ENCODE measurements at regions not wholly inside any gene's neighbourhood (a gene's known extent, or its start where the extent isn't known, plus 50 kb on each side); places are given as distances from the start of the nearest gene placed in this dataset.

DNA sequence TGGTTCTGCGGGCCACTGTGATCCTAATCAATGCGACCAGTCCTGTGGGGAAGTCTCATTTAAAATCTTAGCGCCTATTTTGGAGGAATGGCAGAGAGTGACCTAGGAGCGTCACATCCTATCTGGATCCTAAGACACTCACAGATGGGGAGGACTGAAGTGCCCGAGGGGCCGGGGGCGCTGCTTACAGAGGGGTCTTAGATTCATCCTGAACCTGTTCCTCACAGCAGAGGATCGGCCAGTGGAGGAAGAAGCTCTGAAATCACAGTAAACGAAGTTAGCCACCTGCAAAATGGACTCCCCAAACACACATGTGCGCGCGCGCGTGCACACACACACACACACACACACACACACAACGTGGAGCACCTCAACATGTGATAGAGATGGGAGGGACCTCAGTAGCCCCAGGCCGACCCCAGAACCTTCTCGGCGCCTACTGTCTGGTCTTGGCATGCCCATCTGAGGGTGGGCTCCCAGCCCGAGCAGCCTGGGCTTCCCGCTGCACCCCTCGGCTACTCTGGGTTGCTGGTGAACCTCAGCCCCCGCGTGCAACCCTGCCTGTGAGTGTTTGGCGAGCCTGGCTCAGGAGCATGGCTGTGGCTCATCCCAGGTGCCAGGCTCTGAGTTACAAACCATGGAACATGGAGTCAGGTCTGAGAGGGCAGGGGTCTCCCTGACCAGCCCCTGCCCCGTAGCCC lies 613.3 kb downstream of the TBC1D22A start:
- H3K4me3 ChIP-seq (ENCODE audit: low read depth, low read length): no peak overlapping the region

DNA sequence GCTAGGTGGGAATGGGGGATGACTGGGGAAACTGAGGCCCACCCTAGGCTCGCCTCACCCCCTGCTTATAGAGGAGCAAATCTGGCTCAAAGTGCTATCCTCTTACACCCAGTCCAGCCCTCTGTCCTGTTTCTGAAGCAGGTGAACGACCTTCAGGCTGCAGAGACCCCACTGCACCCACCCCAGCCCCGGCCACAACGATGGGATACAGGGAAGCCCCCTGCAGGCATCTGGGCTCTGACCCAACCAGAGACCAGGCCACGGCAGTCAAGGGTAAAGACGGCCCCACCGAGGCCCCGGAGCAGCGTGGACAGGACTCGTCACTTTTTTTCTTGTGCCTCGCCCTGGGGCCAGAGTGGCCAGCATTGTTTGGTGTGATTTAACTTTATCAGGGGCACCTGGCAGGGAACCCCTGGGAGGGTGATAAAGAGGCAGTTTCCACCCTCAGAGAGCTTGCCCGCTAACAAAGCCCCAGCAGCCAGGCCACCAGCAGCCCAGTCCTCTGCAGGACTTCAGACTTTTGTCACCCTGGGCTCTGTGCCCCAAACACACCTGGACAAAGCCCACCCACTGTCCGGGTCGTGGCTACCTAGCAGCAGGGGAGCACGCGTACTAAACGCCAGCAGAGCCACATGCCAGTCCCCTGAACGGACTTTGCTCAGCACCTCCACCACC lies 612.6 kb downstream of the TBC1D22A start:
- H3K4me3 ChIP-seq (ENCODE audit: low read depth, low read length): no peak overlapping the region

GRCh38 chr22:47374273-47374771 lies 611.9 kb downstream of the TBC1D22A start:
- no peak overlapping the region for H3K4me3 ChIP-seq (ENCODE audit: low read depth, low read length)

- no peak overlapping the region for H3K4me3 ChIP-seq (ENCODE audit: low read depth, low read length)
Measured at GRCh38 chr22:47373648-47374272, 611.3 kb downstream of the TBC1D22A start.

DNA sequence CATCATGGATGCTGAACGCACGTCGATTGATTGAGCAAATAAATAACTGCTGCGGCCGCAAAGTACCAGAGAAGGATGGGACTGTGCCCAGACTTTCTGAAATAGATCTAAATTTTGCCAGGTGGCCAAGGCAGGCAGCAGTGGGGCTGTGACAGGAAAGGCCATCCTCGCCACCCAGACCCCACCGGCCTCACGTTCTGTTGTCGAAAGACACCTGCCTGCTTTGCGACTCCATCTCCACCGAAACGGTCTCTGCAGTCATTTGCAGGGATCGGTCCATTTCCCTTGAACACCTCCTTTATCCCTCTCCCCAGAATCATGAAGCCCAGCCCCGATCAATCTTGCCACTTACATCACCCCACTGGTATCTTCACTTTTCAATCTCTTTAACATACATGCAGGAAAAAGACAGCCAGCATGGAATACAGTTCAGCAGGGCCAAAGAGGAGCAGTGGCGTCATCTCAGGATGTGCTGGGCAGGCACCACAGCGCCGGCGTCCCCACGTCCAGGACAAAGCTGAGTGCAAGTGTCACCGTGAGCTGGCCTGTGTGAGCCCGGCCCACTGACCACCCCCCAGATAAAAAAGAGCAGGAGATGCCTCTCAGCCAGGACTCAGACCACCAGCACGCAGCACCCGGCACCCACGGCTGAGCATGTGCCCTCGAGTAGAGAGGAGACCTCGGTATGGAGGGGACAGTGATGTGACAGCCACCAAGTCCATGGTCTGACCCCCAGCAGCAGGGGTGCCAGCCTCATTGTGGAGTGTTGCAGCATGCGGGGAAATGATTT lies 610.3 kb downstream of the TBC1D22A start:
- H3K4me3 ChIP-seq (ENCODE audit: low read depth, low read length): no peak overlapping the region

- H3K4me3 ChIP-seq (ENCODE audit: low read depth, low read length): no peak overlapping the region
Measured at GRCh38 chr22:47372111-47372581, 609.7 kb downstream of the TBC1D22A start.

DNA sequence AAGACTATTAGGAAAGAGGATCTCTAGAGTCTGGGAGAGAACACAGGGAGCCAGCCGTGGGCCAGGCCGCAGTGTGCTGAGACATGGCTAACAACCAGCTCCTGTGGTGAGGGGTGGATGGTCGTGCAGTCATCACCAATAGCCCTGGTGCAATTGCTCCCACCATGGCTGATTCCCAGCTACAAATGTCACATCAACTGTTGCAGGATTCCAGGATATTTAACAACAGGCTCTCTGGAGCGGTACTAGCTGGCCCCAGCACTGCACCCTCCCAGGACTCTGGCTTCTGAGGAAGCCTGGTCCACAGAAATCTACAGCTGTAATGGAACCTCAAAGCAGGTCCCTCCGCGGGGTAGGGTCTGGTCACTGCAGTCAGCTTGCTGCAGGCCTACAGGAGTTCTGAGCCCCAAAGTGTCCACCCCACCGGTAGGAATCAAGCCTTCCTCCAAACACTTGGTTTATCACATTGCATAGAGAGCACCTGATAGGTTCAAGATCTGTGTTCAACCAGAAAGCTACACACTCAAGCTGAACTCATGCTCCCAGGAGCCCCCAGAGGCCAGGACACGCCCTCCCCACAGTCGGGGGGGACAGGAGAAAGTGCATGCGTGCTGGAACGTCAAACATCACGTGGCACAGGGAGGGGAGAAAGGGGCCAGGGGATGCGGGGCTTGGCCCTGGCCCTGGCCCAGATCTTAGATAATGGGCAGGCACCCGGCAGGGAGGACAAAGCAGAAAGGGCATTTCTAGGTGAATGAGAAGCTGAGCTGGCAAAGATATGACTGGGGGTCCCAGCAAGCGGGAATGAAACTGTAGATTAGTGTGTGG lies 609.0 kb downstream of the TBC1D22A start:
- no peak overlapping the region for H3K4me3 ChIP-seq (ENCODE audit: low read depth, low read length)

DNA sequence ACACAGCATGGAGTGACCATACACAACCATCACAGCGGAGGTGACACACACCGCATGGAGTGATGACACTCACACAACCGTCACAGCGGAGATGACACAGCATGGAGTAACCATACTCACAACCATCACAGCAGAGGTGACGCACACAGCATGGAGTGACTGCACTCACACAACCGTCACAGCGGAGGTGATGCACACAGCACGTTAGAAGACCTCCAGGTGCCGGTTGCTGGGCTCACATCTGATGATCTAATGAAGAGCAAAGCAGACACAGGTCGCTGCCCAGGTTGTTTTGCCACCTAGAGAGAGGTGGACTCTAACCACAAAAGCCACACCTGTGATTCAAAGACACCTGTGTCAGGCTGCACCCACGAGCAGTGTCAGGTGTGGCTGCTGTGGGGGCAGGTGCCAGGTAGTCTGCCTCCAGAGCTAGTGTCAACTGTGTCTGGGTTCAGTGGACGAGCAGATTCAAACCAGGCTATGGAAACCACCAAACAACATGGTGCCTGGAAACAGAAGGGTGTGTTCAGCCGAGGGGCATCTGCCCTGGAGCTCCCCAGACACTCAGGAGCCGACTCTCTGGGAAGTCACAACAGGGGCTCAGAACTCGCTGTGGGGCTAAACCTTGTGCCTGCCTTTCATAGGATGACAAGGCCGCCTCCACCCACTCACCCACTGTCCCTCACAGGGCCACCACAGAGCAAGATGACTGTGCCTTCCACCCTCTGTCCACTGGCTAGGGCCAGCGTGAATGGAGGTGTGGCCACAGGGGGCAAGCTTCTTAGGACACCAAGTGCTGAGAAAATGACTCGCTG lies 608.2 kb downstream of the TBC1D22A start:
- H3K4me3 ChIP-seq (ENCODE audit: low read depth, low read length): no peak overlapping the region

DNA sequence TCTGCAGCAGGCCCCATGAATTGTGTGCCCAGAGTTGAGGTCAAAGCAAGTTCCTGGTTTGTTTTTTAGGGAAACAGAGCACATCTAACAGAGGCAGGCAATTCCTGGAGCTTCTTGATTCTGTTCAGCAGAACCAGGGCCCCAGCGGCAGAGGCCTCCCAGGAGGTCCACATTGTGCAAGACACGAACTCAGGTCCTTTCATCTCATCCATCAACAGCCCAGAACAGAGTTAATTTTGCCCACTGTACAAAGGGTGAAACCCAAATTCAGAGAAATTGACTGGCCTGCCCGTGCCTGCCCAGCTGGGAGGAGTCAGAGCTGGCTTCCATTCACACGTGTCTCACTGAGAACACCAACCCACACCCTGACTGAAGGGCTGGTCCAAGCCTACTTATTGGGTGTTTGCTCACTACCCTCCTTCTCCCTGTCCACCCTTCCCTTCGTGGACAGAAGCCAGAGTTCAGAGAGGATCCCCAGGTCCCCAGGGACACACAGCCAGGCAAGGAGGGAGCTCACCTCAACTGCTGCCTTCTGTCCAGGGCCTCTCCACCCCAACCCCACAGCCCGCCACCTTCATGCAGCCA lies 607.1 kb downstream of the TBC1D22A start:
- H3K4me3 ChIP-seq (ENCODE audit: low read depth, low read length): no peak overlapping the region

GRCh38 chr22:47369020-47369419 lies 606.6 kb downstream of the TBC1D22A start:
- H3K4me3 ChIP-seq (ENCODE audit: low read depth, low read length): no peak overlapping the region

DNA sequence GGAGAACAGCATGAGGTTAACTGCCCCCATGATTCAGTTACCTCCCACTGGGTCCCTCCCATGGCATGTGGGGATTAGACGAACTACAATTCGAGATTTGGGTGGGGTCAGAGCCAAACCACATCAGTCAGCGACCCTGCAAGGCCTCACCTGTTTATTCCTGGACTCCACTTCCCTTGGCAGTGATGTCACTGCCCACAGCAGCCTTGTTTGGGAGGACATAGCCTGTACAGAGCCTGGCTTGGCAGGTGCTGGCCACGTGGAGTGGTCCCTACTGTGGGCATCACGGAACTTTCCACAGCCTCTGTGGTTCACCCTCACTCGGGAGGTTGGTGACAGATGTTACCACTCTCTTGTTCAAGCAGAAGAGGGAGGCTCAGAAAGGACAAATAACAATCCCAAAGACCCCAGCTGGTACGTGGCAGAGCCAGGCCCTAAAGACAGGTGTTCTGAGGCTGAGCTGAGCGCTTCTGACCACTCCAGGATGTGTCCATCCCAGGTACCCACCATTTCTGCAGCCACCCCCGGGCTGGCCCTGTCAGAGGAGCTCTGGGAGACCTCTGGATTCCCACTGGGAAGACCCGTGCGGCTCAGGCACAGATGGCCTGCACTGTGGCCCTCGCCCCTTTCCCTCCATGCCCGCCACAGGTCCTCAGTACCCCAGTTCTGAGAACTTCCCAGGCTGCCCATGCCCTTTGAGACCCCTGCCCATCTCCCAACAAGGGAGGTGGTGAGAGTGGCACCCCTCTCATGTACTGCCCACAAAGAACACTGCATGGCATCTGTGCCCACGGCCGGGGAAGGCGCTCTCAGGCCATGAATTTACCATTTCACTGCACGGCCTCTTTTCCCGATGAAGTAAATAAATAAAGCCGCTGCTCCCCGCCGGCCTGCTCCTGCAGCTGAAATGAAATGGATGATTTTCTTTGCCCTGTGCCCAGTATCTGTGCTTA lies 605.8 kb downstream of the TBC1D22A start:
- H3K4me3 ChIP-seq (ENCODE audit: low read depth, low read length): no peak overlapping the region

DNA sequence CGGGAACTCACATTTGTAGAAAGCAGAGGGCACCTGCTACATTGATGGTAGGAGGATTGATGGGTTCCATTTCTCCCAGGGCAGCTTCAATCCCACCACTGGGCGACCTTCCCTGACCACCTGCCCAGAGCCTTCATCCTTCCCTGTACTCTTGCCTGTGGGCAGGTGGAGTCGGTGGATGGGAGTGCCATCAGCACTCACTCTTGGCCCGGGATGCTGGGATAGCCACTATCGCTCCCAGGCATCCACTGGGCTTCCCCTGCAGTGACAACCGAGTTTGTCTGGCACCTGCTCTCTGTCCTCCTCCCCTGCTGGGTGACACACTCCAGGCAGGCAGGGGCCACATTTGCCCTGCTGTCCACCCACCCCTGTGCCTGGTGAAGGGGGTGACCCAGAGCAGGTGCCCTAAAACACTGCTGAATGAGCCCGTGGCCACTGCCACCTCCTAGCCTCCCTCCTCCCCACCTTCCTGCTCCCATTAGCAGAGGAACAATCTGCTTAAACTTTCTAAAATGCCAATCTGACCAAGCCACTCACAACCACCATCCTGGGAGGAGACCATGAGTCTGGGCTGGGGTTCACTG lies 604.7 kb downstream of the TBC1D22A start:
- H3K4me3 ChIP-seq (ENCODE audit: low read depth, low read length): no peak overlapping the region

GRCh38 chr22:47366026-47366767 lies 603.7 kb downstream of the TBC1D22A start:
- H3K4me3 ChIP-seq (ENCODE audit: low read depth, low read length): no peak overlapping the region

- H3K4me3 ChIP-seq (ENCODE audit: low read depth, low read length): no peak overlapping the region
Measured at GRCh38 chr22:47361247-47361646, 598.8 kb downstream of the TBC1D22A start.

- no peak overlapping the region for H3K4me3 ChIP-seq (ENCODE audit: low read depth, low read length)
Measured at GRCh38 chr22:47357493-47357892, 595.0 kb downstream of the TBC1D22A start.

DNA sequence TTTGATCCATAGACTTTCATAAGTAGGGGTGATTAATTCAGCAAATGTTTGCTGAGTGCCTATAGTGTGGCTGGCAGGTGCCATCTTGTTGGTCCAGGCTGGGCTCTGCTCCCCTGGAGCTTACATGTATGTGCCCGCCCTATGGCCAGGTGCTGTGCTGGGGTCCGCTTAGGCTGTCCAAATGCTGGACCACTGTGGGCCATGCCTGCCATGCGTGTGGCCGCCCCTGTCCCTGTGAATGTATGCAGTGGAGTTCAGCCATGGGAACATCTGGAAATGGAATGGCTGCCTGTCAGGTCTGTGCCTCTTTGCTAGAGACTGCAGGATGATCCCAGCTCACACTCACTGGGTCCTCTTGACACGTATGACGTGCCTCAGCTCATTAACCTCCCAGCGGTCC lies 594.6 kb downstream of the TBC1D22A start:
- H3K4me3 ChIP-seq (ENCODE audit: low read depth, low read length): no peak overlapping the region

DNA sequence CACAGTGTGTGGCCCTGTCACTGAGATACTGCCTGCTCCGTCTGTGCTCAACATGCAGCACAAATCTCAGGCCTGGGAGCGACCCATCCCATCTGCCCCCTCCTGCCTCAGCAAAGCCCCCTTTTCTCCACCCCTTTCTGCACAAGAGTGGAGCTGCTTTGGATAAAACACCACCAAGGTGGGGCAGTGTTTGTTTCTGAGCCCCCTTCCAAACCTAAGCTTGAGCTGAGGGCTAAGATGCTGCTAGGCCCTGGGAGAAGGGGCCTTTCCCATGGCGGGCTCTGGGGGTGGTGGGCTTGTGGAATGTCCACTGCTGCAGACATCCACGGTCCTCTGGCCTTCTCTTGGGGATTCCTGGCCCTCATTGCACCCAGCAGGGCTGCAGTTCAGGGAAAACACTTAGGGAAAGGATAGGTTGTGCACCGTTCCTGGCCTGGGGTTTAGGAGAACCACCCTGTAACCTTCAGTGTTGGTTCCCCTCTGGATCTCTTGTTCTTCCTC lies 594.1 kb downstream of the TBC1D22A start:
- H3K4me3 ChIP-seq (ENCODE audit: low read depth, low read length): no peak overlapping the region
